NCI-H1092 treated with DMSO at 0.1 percent for 48 hours (cell line): ENCODE measurements at regions not wholly inside any gene's neighbourhood (a gene's known extent, or its start where the extent isn't known, plus 50 kb on each side); places are given as distances from the start of the nearest gene placed in this dataset.
"Not testable (repeated sequence)": the region's sequence is repeated elsewhere in the genome, so short reads cannot be mapped to it uniquely, and the experiment has no call there.

Experiments
- DNase-seq: peaks from one replicate; lab custom pipeline; 2025; lab: John Stamatoyannopoulos, UW

DNA sequence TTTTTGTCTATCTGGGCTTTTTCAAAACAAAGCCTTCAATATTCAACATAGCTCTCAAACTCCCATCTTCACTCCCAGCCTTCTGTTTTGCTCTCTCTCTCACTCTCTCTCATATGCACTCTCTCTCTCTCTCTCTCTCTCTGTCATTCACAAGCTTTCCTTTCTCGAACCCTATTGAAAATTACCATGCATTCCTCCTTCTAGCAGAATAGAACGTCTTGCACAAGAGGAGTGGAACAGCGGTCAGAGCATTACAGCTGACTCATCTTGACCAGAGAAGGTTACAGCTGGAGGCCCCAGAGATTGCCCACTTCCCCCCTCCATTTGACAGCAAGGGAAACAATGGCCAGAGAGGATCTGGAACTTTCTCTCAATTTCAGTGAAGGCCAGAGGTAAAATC is 51.0 kb upstream of the LIFR start:
- no peak for DNase-seq

DNA sequence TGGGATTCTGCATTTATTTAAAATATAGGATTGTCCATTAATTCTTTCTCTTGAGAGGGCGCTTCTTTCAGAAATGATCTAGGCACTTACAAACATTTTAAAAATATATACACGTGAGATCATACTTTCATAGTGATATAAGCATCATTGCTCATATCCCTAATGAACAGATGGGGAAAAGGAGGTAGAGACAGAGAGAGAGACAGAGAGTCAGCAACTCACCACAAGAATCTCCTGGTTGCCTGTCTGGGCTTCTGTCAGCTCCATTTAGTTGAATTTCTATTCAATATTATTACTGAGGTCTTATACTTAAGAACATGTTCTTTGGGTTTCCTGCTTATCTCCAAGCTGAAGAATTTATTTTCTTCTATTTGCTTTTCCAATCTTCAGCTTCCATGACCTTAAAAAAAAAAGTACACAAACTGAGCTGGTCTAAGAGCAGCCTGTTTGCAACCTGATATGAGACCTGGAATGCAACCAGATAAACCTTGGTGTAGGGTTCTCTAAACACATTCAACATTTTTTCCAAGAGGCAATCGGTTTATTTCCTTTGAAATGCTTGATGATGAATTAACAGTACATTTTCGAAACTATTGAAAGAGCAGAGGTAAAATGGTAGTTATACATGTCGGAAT is 51.6 kb upstream of the LIFR start:
- peak; percentile 27 for DNase-seq

DNA sequence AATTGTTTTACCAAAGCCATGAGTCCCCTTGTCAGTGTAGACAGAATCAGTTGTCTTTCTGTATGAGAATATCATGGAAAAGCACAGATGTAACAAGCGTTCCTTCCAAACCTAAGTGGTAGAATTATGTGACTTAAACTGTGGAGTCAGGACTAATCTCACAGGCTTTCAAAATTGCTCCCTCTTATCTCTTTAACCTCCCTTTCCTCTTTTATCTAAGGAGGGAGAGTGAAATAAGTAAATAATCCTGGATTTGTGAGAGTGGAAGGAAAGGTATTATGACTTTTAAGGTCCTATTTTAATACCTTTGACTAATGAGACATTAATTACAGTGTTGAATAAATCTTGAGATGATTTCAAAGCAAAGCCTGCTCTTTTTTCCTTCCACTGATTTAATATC is 52.4 kb upstream of the LIFR start:
- no peak for DNase-seq

DNA sequence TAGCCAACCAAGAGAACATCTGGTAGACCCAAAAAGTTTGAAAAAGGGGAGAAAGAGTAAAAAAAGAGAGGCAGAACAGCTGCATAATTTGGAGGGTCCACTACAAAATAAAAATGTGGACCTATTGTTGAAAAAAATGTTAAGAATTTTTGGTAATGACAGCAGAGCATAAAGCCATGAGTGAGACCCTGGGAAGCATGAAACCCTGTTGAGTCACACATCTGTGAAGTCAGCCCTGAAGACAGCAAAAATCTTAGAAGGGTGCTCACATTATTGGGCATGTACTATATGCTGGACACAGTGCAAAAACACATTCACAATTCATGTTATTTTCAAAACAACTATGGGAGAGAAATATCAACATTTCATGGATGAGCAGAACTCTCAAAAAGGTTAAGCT is 56.4 kb upstream of the LIFR start:
- no peak for DNase-seq

DNA sequence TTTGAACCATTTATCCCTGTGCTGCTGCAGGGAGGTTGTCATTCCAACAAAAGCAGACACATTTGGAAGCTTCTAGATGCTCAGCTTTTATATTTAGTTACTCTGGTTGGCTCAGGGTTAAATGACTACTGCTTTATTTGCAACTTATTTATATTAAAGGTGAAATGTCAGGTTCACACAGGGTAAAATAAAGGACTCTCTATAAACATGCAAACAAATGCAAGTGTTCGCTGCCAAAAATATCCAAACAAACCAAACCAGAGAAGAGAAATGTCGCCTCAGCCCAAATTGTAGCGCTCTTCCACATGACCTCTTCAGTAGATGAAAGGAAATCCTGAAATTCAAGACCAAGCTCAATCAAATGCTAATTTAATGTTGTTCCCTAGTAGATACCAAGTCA is 57.0 kb upstream of the LIFR start:
- no peak for DNase-seq

DNA sequence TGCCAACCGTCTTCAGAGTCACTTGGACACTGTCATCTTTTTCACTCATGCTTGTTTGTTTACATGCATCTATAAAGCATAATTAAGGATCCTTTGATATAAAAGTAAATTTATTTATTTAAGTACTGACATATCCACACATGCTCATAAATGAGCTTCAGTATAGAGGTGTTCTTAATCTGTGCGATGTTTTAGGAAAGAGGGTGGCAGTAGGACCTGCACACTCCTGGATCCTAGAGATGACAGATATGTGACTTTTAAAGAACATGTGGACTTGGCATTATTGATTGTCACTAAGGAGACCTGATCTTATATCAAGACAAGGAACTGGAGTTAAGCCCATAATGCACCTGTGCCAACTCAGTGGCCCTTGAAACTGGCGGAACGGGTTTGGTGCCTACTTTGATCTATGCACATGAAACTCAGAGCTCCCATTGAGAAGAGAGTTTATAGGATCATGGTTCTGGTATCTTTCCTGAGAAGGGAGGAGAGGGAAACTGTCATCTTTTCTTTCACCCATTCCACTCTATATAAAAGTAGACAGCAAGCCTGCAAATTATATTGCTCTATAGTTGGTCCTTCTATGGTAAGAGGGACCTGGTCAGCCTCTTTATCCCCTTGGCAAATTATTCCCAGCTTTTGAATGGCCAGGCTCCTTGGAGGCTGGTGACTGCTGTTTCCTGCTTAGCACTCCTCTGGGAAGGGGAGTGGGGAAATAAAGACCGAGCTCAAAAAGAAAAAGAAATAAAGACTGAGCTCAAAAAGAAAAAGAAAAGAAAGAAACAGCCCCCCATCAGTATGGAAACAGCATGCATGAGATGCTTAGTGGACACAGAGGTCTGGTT is 57.8 kb upstream of the LIFR start:
- no peak for DNase-seq

DNA sequence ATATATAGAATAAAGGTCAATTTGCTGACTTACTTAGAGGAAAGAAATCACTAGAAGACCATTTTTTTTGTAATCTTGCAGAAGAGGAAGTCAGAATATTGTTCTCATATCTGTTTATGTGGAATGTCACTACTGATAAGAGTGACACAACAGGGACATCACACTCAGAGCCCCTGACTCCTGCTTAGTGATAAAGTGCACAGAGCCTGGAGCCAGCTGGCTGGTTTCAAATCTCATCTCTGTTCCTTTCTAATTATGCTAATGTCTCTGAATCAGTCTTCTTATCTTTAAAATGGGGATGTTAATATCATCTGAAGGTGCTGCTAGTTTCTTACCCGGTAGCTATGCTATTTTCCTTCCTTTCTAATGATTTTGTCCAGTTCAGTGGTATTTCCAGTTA is 58.6 kb upstream of the LIFR start:
- DNase-seq, result no peak

DNA sequence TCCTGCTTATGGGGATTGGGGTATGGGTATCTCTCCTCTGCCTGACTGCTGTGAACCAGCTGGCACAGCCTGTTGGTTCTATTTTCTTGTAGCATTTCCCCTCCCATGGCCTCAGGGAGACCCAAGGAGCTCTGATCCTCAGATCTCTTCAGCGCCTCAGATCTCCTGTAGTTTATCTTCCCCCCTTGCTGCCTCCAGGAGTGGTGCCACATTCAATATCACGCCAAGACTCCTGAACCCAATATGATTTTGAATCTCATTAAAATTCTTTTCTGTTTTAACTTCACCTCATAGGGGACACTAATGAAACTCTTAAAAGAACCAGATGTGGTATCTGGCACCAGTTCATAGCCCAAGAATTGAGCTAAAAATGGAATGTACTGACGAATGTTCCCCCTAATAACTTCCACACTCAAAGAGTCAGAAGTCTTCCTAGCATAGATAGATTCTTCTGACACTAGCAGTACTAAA is 59.6 kb upstream of the LIFR start:
- no peak for DNase-seq

DNA sequence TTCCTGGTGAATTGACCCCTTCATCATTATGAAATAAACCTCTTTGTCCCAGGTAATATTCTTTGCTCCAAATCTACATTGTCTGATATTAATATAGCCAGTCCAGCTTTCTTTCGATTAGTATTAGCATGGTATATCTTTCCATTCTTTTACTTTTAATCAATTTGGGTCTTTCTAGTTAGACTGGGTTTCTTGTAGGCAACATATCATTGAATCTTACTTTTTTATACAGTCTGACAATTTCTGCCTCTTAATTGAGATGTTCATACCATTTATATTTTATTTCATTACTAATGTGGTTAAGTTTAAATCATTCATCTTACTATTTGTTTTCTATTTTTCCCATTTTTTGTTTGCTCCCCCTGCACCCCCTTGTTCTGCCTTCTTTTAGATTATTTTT is 61.7 kb upstream of the LIFR start:
- DNase-seq, result no peak

DNA sequence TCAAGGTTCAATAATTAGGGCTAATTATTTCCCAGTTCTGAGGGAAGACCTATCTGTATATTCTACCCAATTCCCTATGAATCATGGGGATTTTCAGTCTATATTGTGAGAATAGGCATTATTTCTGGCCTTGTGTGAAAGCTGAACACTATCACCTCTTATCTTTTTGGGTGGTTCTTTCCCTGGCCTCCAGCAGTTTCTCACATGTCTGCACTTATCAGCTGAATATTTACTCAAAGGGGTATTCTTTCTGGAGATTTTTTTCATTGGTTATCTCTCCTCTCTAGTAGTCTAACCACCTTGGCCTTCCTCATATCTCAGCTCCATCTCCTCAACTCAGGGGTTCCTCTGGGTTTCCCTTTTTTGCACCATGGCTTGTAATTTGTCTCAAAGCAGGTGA is 64.9 kb upstream of the LIFR start:
- no peak for DNase-seq

DNA sequence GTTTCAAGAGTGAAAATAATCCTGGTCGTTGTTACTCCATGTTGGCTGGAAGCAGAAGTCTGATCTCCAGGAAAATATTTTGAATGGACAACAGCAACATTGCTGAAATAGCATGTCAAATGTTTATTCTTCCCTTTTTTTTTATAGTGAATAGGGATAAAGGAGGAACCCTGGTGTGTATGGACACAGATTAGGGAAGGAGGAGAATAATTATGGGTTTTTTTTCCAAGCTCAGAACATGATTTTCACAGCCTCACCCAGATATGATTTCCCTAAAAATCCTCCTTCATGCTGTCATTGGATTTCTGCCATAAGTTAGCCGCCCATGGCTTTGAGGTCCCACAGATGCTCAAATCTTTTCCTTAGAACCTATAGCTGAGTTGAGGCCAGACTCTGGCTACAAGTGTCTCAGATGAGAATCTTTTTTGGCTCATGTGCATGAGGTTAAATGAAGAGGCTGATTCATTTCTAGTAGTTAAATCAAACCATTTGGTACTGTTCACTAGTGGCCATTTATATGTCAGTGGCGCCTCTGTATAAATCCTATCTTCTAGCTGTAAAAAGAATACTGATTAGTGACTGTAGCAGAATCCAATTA is 65.5 kb upstream of the LIFR start:
- DNase-seq, result no peak

DNA sequence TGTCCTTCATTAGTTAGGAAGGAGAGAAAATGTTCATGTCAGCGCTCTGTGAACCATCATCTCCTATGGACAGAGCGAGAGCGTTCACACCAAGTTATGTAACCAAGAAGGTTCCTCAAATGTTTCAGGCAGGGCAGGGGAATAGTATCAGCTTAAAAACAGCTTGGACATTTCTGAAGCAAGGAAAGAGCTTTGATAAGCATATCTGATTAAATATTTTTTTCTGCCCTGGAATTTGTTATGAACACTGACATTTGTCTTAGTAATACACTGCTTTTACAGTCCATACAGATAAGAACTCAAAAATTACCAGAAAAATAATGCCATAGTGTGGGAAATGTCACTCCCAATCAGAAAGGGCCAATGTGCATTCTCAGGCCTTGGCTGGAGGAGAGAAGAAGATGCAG is 66.3 kb upstream of the LIFR start:
- DNase-seq, result no peak

DNA sequence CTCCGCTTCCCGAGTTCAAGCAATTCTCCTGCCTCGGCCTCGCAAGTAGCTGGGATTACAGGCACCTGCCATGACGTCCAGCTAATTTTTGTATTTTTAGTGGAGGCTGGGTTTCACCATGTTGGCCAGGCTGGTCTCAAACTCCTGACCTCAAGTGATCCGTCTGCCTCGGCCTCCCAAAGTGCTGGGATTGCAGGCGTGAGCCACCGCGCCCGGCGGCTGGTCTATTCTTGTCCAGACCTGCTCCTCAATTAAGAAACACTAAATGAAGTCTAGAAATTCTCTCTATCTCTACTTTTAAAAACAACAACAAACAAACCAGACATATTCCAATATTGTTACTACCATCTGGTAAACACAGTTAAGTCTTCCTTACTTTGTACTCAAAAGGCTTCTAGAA is 68.1 kb upstream of the LIFR start:
- DNase-seq, result not testable (repeated sequence)

DNA sequence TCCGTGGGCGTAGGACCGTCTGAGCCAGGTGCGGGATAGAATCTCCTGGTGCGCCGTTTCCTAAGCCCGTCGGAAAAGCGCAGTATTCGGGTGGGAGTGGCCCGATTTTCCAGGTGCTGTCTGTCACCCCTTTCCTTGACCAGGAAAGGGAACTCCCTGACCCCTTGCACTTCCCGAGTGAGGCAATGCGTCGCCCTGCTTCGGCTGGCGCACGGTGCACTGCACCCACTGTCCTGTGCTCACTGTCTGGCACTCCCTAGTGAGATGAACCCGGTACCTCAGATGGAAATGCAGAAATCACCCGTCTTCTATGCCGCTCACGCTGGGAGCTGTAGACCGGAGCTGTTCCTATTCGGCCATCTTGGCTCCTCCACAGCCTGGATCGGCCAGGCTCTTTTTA is 74.9 kb upstream of the LIFR start:
- not testable (repeated sequence) for DNase-seq

DNA sequence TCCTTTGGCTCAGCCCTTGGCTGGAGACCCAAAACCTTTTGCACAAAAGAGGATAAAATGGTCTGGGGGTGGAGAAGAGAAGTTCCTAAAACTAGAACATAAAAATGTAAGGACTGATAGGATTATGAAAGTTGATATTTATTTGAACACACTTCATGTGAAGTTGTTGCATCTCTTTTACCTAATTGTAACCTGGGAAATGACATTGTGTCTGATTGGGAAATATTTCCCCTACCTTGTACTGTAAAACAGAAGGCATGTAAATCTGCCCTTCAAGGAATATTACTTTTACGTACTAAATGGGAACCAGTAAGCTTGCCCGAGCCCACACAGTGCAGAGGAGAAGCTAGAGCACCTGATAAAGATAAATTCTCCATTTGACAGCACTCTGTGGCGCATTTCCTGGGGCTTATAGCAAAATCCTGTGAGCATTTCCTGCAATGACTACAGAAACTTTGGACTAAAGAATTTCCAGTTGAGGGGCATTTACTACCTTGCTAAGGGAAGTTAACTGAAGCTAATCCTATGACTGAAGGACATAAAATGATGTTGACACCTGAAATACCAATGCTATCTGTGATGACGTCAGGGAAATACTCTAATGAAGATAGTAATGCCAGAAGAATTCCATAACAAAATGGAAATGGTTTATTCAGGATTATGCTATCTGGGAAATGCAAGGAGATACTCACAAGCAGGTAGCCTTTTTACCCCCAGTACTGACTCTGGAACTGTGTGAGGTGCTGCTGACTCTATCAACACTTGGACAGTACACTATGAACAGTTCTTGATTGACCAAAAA is 78.3 kb upstream of the LIFR start:
- no peak for DNase-seq

DNA sequence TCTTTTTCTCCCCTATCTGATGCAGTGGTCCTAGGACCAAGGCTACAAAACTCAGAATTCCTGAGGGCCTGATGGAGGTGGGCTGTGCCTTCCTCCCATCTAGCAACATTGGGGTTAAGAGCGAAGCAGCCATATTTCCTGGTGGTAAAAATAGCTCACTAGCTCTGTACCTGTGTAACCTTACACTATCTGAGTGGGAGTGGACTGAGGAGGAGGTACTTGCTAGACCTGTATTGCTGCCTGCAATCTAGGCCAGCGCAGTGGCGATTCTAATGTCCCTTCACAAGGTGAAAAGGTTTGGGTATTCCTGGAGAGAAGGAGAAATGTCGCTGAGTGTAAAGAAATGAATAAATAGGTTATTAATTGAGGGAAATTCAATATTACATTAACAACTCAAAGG is 80.2 kb upstream of the LIFR start:
- no peak for DNase-seq

DNA sequence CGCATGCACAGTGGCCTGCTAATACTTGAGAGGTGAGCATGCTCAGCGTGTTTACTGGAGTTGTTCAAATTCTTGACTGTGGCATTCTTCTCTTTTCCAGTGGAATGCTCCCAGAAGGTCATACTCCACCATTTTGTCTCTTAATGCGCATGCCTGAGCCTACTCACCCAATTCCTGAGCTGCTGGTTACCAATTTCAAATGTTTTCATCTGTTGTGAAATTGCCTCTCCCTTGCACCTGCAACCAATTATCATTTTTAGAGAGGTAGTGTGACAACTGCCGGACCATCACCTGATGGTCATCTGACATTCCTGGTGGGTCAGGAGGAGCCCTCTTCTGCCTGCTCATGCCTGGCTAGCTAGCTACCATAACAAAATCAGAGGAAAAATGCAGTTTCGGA is 82.2 kb upstream of the LIFR start:
- no peak for DNase-seq

DNA sequence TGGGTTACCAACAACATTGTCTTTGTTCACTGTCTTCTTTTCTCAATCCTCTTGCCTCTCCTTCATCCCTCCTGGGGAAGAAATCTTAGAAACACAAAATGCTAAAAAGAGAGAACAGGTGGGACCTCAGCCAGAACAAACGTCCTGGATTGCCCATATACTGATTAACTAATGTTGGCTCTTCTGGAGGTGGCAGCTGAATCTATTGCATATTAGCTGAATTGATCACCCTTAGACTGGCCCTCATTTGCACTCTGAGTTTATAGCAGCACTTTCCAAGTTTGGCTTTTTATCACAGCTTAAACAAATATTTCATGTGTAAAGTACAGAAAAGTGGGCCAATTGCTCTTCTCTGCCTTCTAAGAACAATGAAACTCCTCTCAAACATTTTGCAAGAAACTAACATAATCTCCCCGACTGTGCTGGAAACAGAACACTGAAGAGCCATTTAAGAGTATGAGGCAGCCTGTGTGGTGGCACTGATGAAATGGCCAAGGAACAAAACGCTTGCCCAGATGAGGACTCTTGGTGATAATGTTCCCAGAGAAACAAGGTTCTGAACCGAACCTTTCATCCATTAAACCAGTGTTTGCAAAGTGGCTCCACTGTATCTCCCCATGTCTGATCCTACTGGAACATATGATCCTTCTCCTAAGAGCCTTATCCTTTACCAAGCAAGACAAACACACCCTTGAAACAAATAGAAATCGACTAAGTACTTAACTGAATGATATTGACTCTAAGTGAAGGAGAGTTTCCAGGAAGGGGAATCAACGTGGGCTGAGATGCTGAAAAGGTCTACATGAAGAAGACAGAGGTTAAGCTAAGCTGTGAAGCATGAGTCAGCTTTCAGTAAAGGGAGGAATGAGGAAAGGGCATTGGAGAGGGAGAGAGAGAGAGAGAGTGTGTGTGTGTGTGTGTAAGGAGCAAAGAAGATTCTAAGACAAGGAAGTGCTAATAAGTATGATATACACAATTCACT is 83.2 kb upstream of the LIFR start:
- no peak for DNase-seq

DNA sequence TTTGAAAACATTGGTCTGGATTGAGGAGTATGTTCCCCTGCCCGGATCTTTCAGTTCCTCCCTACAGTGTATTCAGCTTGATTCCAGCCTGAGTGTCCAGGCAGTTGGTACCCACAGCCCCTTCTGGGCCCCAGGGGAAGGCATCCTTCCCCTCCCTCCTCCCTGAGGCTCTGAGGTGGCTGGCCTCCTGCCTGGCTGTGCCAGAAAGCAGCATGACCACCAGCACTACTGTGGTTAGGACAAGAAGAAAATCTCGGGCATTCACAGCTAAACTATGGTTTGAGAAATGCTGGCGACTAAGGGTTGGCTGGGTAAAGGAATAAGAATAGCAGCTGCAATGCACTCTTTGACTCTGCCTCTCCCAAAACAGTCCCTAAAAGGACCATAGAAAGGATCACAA is 84.6 kb upstream of the LIFR start:
- DNase-seq, result no peak

DNA sequence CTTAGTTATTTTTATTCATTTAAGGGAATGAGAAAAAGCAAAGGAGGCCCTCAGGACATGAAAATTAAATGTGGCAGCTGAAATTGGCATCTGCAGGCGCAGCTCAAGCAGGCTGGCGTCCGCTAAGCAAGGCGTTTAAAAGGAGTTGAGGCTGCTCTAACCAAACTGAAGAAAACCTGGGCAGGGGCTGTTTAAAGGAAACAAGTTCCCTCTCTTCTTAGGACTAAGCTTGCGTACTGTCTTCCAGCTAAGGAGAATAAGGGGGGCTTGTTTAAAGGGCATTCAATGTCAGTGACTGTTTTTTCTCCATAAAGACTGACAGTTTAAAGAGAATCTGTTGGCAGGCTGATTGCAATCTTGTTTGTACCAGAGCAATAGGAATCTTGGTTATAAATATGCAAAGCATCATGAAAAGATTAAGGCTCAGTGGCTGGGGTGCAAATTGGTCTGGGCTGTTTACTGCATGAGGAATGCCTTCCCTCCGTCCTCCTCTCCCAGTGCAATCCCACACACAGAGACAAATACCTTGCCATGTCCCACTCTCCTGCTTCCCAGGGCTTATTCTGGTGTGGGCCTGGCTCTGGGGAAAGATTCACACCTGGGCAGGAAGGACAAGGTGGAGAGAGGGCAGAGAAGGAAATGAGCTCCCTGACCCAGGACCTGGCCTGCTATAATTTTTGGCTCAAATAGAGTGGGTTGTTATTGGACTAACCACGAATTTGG is 85.9 kb upstream of the LIFR start:
- no peak for DNase-seq

DNA sequence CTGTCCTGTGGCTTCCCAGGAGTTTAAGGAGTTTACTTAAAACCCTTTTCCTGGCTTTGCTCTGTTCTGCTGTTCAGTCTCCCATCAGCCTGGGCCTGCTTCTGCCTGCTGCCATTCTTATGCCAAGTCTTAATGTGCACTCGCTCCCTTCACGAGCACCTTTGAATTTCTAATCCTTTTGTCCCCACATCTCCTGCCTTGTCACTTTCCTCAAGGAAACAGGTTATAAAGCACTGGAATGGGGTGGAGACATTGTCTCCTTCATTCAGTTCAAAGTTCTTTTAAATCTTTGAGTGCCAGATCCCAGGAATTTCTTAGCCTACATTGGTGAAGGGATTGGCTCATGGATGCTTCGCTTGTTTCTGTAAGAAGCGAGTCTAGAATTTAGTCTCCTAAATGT is 87.2 kb upstream of the LIFR start:
- no peak for DNase-seq
